Upper lobe of left lung (tissue), 6 donors: ENCODE measurements at regions not wholly inside any gene's neighbourhood (a gene's known extent, or its start where the extent isn't known, plus 50 kb on each side); places are given as distances from the start of the nearest gene placed in this dataset.
"Not testable (repeated sequence)": the region's sequence is repeated elsewhere in the genome, so short reads cannot be mapped to it uniquely, and the experiment has no call there.

Experiments used
- ATAC-seq, 2 donors: fragments of 200-7000 bp; cut with Tn5 transposase; one replicate each; pipeline ENCODE4 v1.9.1; 2022; ENCODE audit warnings: mild to moderate bottlenecking in 2 of 2, moderate library complexity in 2 of 2; ENCODE audit not compliant: low FRiP score in 2 of 2
- DNase-seq, 2 donors: peaks; one replicate each; pipeline ENCODE4 v3.0.0-alpha.2; 2019 to 2020
- H3K27ac ChIP-seq, 4 donors: fragments of 200-600 bp; sonication (generic); one replicate each; pipeline ENCODE4 v1.5.1; 2016 to 2019
- H3K27me3 ChIP-seq, 4 donors: fragments of 200-600 bp; sonication (generic); one replicate each; pipeline ENCODE4 v1.5.1; 2017 to 2019
- H3K36me3 ChIP-seq, 4 donors: fragments of 200-600 bp; sonication (generic); one replicate each; pipeline ENCODE4 v1.5.1; 2016 to 2019
- H3K4me1 ChIP-seq, 4 donors: fragments of 200-600 bp; sonication (generic); one replicate each; pipeline ENCODE4 v1.5.1; 2018 to 2019
- H3K4me3 ChIP-seq, 4 donors: fragments of 200-600 bp; sonication (generic); one replicate each; pipeline ENCODE4 v1.5.1; 2017 to 2019; ENCODE audit warnings: mild to moderate bottlenecking in 2 of 4, moderate library complexity in 1 of 4
- H3K9me3 ChIP-seq, 4 donors: fragments of 200-600 bp; sonication (generic); one replicate each; pipeline ENCODE4 v1.5.1; 2018 to 2019
- EP300 ChIP-seq, 4 donors: sonication (generic); formaldehyde crosslinking; IDR thresholded peaks; one replicate each; pipeline ENCODE4 v1.5.1; 2017; ENCODE audit warnings: antibody characterized with exemption in 4 of 4, control low read depth in 2 of 4
- POLR2A ChIP-seq, 4 donors: fragments of 450-650 bp; IDR thresholded peaks; one replicate each; pipeline ENCODE4 v1.5.1; 2016 to 2017; ENCODE audit warnings: antibody characterized with exemption in 4 of 4, mild to moderate bottlenecking in 2 of 4
- POLR2AphosphoS5 ChIP-seq, 2 donors: sonication (generic); formaldehyde crosslinking; IDR thresholded peaks; one replicate each; pipeline ENCODE4 v1.5.1; 2017; ENCODE audit warnings: antibody characterized with exemption in 2 of 2
- WGBS, 2 donors: methylation state at CpG; one replicate each; pipeline ENCODE4 v1.1.5; 2017 to 2018; 5-methylcytosine and 5-hydroxymethylcytosine counted together
- TF ChIP-seq, protein P1 (sequence below), 6 experiments: fragments of 450-650 bp in 4 of 6; fragments of 200-600 bp in 2 of 6; sonication (generic) in 2 of 6; IDR thresholded peaks; one replicate each; pipeline ENCODE4 v1.5.1; 2016 to 2019; ENCODE audit warnings: antibody characterized with exemption in 6 of 6
- donor health status: DM: no; HTN: no; CAD: no; lungs with moderate emphysema.
- donor health status: DM: no; HTN: yes; CAD: no; lungs with severe emphysema.

- peak in 1 of 2 donors; percentile 62 for DNase-seq
- ATAC-seq = peak; percentile 81 to 82
Observed at GRCh38 chr7:149662591-149663095, 110.7 kb downstream of the ZNF467 start.

DNA sequence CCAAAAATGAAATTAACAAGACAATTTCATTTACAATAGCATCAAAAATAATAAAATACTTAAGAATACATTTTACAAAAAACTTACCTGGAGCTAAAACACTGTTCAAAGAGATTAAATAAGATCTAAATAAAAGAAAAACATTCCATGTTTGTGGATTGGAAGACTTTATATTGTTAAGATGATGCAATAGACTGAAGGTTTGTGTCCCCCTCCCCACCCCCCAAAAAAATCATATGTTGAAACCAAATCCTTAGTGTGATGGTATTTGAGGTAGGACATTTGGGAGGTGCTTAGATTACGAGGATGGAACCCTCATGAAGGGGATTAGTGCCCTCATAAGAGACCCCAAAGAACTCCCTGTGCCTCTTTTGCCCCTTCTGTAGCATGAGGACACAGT lies 117.6 kb downstream of the ZNF467 start:
- ATAC-seq = no peak
- H3K4me3 ChIP-seq = no peak overlapping the region
- no peak for DNase-seq
- no peak overlapping the region for H3K27ac ChIP-seq
- TF ChIP-seq, protein P1, sequence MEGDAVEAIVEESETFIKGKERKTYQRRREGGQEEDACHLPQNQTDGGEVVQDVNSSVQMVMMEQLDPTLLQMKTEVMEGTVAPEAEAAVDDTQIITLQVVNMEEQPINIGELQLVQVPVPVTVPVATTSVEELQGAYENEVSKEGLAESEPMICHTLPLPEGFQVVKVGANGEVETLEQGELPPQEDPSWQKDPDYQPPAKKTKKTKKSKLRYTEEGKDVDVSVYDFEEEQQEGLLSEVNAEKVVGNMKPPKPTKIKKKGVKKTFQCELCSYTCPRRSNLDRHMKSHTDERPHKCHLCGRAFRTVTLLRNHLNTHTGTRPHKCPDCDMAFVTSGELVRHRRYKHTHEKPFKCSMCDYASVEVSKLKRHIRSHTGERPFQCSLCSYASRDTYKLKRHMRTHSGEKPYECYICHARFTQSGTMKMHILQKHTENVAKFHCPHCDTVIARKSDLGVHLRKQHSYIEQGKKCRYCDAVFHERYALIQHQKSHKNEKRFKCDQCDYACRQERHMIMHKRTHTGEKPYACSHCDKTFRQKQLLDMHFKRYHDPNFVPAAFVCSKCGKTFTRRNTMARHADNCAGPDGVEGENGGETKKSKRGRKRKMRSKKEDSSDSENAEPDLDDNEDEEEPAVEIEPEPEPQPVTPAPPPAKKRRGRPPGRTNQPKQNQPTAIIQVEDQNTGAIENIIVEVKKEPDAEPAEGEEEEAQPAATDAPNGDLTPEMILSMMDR (IDR thresholded peaks at IDR 0.05) = no peak
- TF ChIP-seq POLR2AphosphoS5 (IDR thresholded peaks at IDR 0.05) (no peak), EP300 (IDR thresholded peaks at IDR 0.05) (no peak), POLR2A (IDR thresholded peaks at IDR 0.05) (no peak)
- H3K4me1 ChIP-seq = no peaks in the 10 kb centered on the region
- whole genome bisulfite sequencing, 2 donors = 76 to 81% methylated on average over 1 of the region's 1 CpG
- peaks cover 0 to 4% (median 0%) of the 10 kb centered on the region in 4 donors for H3K9me3 ChIP-seq
- no peaks in the 10 kb centered on the region for H3K36me3 ChIP-seq
- no peaks in the 10 kb centered on the region for H3K27me3 ChIP-seq

More at GRCh38 chr7:149662591-149663095, 110.7 kb downstream of the ZNF467 start:
- Histone ChIP-seq H3K27ac (no peak overlapping the region), H3K4me1 (no peaks in the 10 kb centered on the region), H3K4me3 (no peak overlapping the region), H3K36me3 (no peaks in the 10 kb centered on the region), H3K27me3 (no peaks in the 10 kb centered on the region), H3K9me3 (no peaks in the 10 kb centered on the region)
- 53 to 58% methylated on average over 4 of the region's 5 CpGs for WGBS, 2 donors
- TF ChIP-seq, protein P1 (IDR thresholded peaks at IDR 0.05) = peak in 5 of 6 experiments; percentile 37 to 60 (median 41)
- TF ChIP-seq EP300 (IDR thresholded peaks at IDR 0.05) = no peak

DNA sequence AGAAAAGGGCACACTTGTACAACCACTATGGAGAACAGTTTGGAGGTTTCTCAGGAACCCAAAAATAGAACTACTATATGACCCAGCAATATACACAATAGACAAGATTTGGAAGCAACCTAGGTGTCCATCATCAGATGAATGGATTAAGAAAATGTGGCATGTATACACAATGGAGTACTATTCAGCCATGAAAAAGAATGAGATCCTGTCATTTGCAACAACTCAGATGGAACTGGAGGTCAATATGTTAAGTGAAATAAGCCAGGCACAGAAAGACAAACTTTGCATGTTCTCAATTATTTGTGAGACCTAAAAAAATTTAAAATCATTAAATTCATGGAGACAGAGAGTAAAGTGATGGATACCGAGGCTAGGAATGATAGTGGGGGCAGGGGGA lies 118.8 kb downstream of the ZNF467 start:
- no peaks in the 10 kb centered on the region for H3K4me1 ChIP-seq
- H3K36me3 ChIP-seq = no peaks in the 10 kb centered on the region
- WGBS, 2 donors = 34 to 83% methylated on average over 1 of the region's 1 CpG
- no peaks in the 10 kb centered on the region for H3K27me3 ChIP-seq
- H3K4me3 ChIP-seq = no peak overlapping the region
- no peak for TF ChIP-seq POLR2A (IDR thresholded peaks at IDR 0.05)
- TF ChIP-seq, protein P1 (IDR thresholded peaks at IDR 0.05) = no peak
- no peak for TF ChIP-seq EP300 (IDR thresholded peaks at IDR 0.05)
- H3K27ac ChIP-seq = no peak overlapping the region
- peaks cover 0 to 4% (median 0%) of the 10 kb centered on the region in 4 donors for H3K9me3 ChIP-seq
- ATAC-seq (no peak), DNase-seq (no peak)

- not testable (repeated sequence) for H3K9me3 ChIP-seq, ATAC-seq, H3K36me3 ChIP-seq, H3K4me3 ChIP-seq, H3K27me3 ChIP-seq, H3K27ac ChIP-seq, H3K4me1 ChIP-seq, DNase-seq
- 37 to 44% methylated on average over 3 of the region's 3 CpGs for WGBS, 2 donors
Observed at GRCh38 chr7:149650190-149650589, 123.2 kb downstream of the ZNF467 start.

DNA sequence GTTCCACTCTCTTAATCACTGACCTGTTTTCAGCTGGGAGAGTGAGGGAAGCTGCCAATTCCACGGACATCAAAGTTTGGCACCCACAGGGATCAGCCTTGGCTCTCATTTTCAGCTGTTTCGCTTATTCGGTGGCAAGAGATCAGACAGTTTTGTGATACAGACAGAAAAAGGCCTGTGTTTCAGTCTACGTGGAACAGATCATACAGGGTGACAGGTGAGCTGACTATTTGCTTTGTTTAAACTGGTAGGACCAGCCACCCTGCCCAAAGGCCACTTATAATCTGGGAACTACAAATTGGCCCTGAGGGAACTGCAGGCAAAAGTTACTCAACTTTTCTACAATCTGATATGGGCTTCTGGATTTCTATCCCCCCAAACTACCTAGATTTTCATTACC lies 128.6 kb downstream of the ZNF467 start:
- DNase-seq (no peak), ATAC-seq (no peak)
- TF ChIP-seq POLR2A (IDR thresholded peaks at IDR 0.05) (no peak), POLR2AphosphoS5 (IDR thresholded peaks at IDR 0.05) (no peak), EP300 (IDR thresholded peaks at IDR 0.05) (no peak)
- TF ChIP-seq, protein P1 (IDR thresholded peaks at IDR 0.05) = no peak
- no peak overlapping the region for H3K4me3 ChIP-seq
- no peak overlapping the region for H3K27ac ChIP-seq
- no peaks in the 10 kb centered on the region for H3K9me3 ChIP-seq
- H3K36me3 ChIP-seq = no peaks in the 10 kb centered on the region
- 75 to 77% methylated on average over 4 of the region's 4 CpGs for WGBS, 2 donors
- no peaks in the 10 kb centered on the region for H3K4me1 ChIP-seq
- H3K27me3 ChIP-seq = no peaks in the 10 kb centered on the region
